Subcutaneous abdominal adipose tissue (tissue), 5 donors: ENCODE measurements at regions not wholly inside any gene's neighbourhood (a gene's known extent, or its start where the extent isn't known, plus 50 kb on each side); places are given as distances from the start of the nearest gene placed in this dataset.

Source experiments
- H3K27ac ChIP-seq: one replicate; pipeline ENCODE4 v1.7.0; 2013; ENCODE audit warnings: low read depth, mild to moderate bottlenecking, inconsistent platforms, low read length, moderate library complexity
- H3K27me3 ChIP-seq, 5 donors: one replicate each; pipeline ENCODE4 v1.7.0; 2013; ENCODE audit warnings: low read length in 5 of 5, inconsistent platforms in 1 of 5; ENCODE audit not compliant: control insufficient read depth in 5 of 5, insufficient read depth in 4 of 5
- H3K36me3 ChIP-seq, 5 donors: one replicate each; pipeline ENCODE4 v1.7.0; 2013; ENCODE audit warnings: low read length in 5 of 5; ENCODE audit not compliant: control insufficient read depth in 5 of 5, insufficient read depth in 5 of 5
- H3K4me1 ChIP-seq, 5 donors: one replicate each; pipeline ENCODE4 v1.7.0; 2013; ENCODE audit warnings: low read length in 5 of 5, mild to moderate bottlenecking in 3 of 5, moderate library complexity in 1 of 5; ENCODE audit not compliant: control insufficient read depth in 5 of 5, insufficient read depth in 5 of 5
- H3K4me3 ChIP-seq, 5 donors: one replicate each; pipeline ENCODE4 v1.7.0; 2013; ENCODE audit warnings: low read length in 5 of 5, low read depth in 1 of 5
- H3K9ac ChIP-seq, 5 donors: one replicate each; pipeline ENCODE4 v1.7.0; 2013; ENCODE audit warnings: low read length in 5 of 5, mild to moderate bottlenecking in 4 of 5, moderate library complexity in 3 of 5
- H3K9me3 ChIP-seq, 5 donors: one replicate each; pipeline ENCODE4 v1.7.0; 2013; ENCODE audit warnings: low read length in 5 of 5; ENCODE audit not compliant: control insufficient read depth in 5 of 5
- donor health status: healthy.
- donor health status: healthy.
- donor health status: healthy.
- donor health status: healthy.
- donor health status: healthy.

DNA sequence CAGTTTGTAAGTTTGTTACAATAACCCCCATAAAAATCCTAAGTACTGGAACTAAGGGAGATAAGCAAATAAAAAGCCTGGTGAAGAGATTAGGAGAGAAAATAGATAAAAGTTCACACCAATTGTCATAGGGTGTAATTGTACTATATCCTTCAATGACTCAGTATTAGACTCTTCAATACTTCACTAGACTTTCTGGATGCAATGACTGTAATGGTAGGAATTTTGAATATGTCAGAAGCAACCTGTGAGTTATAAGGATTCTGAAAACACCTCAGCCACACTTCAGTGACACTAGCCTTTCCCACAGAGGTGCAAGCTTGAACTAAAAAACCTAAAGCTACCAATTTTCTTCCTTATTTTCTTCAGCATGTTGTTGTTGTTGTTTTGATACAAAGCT, 147.9 kb downstream of the PTGER3 start:
- H3K4me3 ChIP-seq = no peak overlapping the region

DNA sequence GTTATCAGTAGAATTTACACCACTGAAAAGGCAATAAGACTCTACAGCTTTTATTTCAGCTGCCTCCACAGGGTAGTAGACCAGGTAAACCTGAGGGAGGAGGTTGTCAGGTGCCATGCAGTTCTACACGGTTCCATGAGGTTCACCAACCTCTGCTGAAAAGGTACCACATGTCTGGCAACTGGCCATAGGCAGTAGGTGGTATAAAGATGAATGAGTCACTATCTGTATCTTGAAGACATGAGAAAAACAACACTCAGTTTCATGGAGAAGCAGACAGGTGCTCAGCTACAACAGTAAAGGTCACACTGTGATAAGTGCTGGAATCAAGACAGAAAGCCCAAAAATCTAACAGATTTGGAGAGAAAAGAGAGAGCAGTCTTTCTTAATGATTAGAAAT, 145.4 kb downstream of the PTGER3 start:
- no peak overlapping the region for H3K4me3 ChIP-seq
- no peaks in the 10 kb centered on the region for H3K27me3 ChIP-seq
- H3K9me3 ChIP-seq = no peaks in the 10 kb centered on the region
- H3K27ac ChIP-seq = no peak overlapping the region
- H3K36me3 ChIP-seq = peaks cover 0 to 6% (median 0%) of the 10 kb centered on the region in 5 donors
- peaks cover 0 to 5% (median 0%) of the 10 kb centered on the region in 5 donors for H3K4me1 ChIP-seq
- no peak overlapping the region for H3K9ac ChIP-seq

More for the DNA sequence above, 147.9 kb downstream of the PTGER3 start:
- Histone ChIP-seq H3K27ac (no peak overlapping the region), H3K9ac (no peak overlapping the region), H3K4me1 (peaks cover 0 to 5% (median 3%) of the 10 kb centered on the region in 5 donors), H3K9me3 (no peaks in the 10 kb centered on the region), H3K36me3 (peaks cover 0 to 6% (median 0%) of the 10 kb centered on the region in 5 donors), H3K27me3 (no peaks in the 10 kb centered on the region)

DNA sequence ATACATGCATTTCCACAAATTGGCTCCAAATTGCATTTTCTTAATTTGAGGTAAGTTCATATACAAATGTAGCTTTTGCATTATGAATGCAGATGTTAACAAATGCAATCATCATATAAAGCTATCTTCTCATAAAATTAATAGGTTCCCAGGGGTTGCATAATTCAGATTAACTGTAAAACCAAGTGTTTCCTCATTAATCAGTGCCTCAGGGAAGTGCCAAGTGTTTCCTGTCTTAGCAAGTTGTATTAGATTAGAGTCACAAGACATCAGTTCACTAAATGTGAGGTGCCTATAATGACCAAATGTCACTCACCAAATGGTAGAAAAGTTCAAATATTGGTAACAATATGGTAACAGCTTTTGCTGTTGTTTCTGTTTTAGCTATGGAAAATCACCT, 140.8 kb downstream of the PTGER3 start:
- Histone ChIP-seq H3K9me3 (no peaks in the 10 kb centered on the region), H3K4me1 (no peaks in the 10 kb centered on the region), H3K27me3 (no peaks in the 10 kb centered on the region), H3K4me3 (no peak overlapping the region), H3K27ac (no peak overlapping the region), H3K9ac (no peak overlapping the region), H3K36me3 (no peaks in the 10 kb centered on the region)

DNA sequence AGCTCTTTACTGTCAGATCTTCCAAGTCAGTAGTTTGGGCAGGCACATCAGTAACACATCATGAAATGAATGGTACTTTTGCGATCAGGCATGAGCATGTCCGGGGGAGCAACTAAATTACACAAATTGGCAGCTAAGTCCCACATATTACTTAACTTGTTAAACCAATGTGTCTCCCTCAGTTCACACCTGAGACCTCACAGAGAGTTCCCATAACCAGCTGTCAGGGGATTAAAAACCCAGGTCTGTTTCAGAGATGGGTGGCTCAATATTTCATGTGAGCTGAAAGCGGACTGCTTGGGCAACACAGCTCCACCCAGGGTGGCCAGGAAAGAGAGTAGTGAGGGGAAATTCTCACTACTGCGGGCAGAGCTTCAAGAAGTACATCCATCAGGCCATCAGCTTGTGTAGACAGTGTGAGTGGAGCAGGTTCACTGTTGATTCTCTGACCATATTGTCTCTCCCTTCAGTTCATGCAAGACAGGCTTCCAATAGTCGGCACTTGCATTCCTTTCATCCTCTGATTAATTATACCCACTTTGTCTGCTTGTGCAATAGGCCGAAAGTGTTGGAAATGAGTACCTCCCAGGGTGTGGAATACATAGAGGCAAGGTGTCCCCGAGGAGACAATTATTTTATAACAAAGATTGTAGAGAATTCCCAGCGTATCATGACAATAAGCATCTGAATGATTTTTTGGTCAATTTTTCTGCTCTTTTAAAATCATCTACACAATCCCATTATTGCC, 139.9 kb downstream of the PTGER3 start:
- H3K4me3 ChIP-seq = no peak overlapping the region
- H3K27ac ChIP-seq = no peak overlapping the region
- no peaks in the 10 kb centered on the region for H3K36me3 ChIP-seq
- H3K4me1 ChIP-seq = no peaks in the 10 kb centered on the region
- H3K9me3 ChIP-seq = no peaks in the 10 kb centered on the region
- no peak overlapping the region for H3K9ac ChIP-seq
- no peaks in the 10 kb centered on the region for H3K27me3 ChIP-seq

DNA sequence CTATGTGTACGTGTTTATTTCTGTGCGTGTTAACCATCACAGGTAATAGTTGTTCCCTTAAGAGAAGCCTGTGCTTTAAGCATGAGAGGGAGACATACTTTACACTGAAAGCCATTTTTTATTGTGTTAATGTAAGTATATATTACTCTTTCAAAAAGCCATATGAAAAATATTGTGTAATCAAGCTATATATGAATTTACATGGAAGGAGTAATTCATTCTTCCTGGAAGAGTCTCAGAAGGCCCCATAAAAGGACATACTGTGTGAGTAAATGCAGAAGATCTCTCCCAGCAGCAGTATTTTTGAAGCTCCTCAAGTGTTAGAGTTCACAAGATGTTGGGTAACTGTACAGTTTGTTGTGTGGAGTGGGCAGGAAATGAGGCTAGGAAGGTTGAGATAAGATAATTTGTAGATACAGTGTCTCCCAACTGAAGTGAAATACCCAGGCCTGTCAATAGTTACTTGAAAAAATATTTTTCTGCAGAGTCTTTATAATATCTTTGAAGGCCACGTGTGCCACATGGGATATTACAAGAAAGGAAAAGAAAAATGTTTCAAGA, 138.3 kb downstream of the PTGER3 start:
- no peak overlapping the region for H3K9ac ChIP-seq
- no peaks in the 10 kb centered on the region for H3K9me3 ChIP-seq
- no peaks in the 10 kb centered on the region for H3K27me3 ChIP-seq
- no peak overlapping the region for H3K4me3 ChIP-seq
- H3K27ac ChIP-seq = no peak overlapping the region
- peaks cover 0 to 2% (median 0%) of the 10 kb centered on the region in 5 donors for H3K4me1 ChIP-seq
- no peaks in the 10 kb centered on the region for H3K36me3 ChIP-seq

DNA sequence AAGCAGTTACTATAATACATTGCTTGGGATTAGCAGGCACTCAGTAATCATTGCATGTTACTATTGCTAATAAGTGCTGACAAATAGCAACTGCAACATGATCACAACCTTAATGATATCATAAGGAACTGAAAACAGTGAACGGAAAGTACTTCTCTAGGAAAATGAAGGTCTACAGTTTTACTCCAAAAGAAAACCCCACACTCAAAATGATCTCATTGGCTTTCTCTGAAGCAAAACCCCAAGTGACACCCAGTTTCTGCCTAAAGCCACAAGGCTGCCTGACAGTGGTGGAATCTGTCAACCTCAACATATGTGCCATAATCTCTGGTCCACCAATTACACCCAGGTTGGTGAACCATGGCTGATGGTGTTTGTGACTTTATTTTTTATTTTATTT, 137.6 kb downstream of the PTGER3 start:
- H3K27ac ChIP-seq = no peak overlapping the region
- H3K36me3 ChIP-seq = no peaks in the 10 kb centered on the region
- no peak overlapping the region for H3K4me3 ChIP-seq
- no peaks in the 10 kb centered on the region for H3K9me3 ChIP-seq
- H3K9ac ChIP-seq = no peak overlapping the region
- no peaks in the 10 kb centered on the region for H3K27me3 ChIP-seq
- H3K4me1 ChIP-seq = peaks cover 0 to 9% (median 4%) of the 10 kb centered on the region in 5 donors

DNA sequence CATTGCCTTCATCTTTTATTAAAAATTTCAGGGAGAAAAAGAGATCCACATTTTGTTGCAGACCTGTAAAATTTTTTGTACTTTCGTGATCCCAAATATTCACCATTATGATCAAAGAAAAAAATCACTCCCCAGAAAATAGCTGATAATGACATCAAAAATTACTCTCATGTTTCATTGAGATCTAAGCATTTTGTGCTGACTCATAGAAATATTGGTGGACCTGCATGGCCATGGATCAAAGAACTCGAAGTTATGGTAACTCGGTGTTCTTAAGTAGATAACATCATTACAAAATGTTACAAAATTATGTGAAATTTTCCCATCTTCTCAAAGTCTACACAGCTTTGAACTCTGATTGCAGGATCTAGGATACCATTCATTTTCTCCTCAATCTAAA, 135.8 kb downstream of the PTGER3 start:
- Histone ChIP-seq H3K9ac (no peak overlapping the region), H3K27ac (no peak overlapping the region), H3K36me3 (no peaks in the 10 kb centered on the region), H3K4me3 (no peak overlapping the region), H3K27me3 (no peaks in the 10 kb centered on the region), H3K9me3 (no peaks in the 10 kb centered on the region), H3K4me1 (peaks cover 0 to 22% (median 9%) of the 10 kb centered on the region in 5 donors)

DNA sequence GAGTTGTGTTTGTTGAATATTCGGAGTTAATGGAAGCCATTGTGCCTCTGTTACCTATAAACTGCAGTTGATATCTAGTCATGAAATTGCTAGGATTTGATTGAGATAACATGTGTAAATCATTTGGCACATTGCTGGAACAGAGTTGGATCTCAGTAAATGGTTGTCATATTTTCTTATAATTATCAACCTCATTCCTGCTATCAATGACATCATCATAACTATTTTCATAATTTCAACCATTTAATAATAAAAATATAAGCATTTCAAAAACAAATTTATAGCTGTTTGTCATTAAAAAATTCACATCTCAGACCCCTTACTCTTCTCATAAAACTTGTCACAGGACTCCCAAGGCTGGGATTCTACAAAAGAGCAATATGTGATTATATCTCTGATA, 133.4 kb downstream of the PTGER3 start:
- H3K9ac ChIP-seq = peak overlapping the region in 1 of 5 donors; percentile 57

DNA sequence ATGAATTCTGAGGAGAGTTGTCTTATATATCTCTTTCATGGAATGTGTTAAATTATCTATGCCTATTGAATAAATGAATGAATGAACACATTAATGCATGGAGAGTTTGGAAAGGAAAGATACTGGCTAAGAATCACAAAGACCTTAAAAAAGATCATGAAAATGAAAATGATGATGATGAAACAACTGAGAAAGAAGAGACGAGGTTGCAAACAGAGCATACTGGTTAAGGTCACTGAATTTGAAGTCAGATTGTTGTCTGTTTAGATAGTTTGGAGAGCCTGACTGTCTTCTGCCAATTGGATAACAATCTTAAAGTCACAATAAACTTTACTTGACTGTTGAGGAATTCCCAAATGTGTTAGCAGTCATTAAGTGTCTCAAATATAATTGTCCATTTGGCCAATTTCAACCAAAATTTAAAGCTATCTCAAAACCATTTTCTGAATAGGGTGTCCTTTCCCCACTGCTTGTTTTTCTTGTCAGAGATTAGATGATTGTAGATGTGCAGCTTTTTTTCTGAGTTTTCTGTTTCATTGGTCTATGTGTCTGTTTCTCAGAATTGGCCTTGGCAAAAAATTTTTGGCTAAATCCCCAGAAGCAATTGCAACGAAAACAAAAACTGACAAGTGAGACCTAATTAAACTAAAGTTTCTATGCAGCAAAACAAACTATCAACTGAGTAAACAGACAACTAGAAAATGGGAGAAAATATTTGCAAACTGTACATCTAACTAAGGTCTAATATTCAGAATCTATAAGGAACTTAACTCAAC, 132.2 kb downstream of the PTGER3 start:
- Histone ChIP-seq H3K27me3 (no peaks in the 10 kb centered on the region), H3K4me3 (no peak overlapping the region), H3K36me3 (no peaks in the 10 kb centered on the region), H3K9ac (peak overlapping the region in 1 of 5 donors; percentile 13), H3K27ac (peak overlapping the region; percentile 58), H3K9me3 (no peaks in the 10 kb centered on the region), H3K4me1 (peaks cover 0 to 25% (median 9%) of the 10 kb centered on the region in 5 donors)

More for the DNA sequence above, 133.4 kb downstream of the PTGER3 start:
- Histone ChIP-seq H3K27me3 (no peaks in the 10 kb centered on the region), H3K4me1 (peaks cover 0 to 25% (median 9%) of the 10 kb centered on the region in 5 donors), H3K27ac (peak overlapping the region; percentile 58), H3K36me3 (no peaks in the 10 kb centered on the region), H3K4me3 (no peak overlapping the region), H3K9me3 (no peaks in the 10 kb centered on the region)

DNA sequence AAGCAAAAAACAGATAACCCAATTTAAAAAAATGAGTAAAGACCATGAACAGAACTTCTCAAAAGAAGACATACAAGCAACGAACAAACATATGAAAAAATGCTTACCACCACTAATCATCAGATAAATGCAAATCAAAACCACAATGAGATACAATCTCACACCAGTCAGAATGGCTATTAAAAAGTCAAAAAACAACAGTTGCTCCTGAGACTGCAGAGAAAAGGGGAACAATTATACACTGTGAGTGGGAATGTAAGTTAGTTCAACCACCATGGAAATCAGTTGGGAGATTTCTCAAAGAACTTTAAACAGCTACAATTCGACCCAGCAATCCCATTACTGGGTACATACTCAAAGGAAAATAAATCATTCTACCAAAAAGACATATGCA, 131.6 kb downstream of the PTGER3 start:
- Histone ChIP-seq H3K27me3 (no peaks in the 10 kb centered on the region), H3K36me3 (no peaks in the 10 kb centered on the region)

More for the DNA sequence above, 131.6 kb downstream of the PTGER3 start:
- Histone ChIP-seq H3K4me1 (peaks cover 0 to 25% (median 9%) of the 10 kb centered on the region in 5 donors), H3K9me3 (peaks cover 0 to 3% (median under 1%) of the 10 kb centered on the region in 5 donors), H3K27ac (no peak overlapping the region), H3K4me3 (no peak overlapping the region), H3K9ac (no peak overlapping the region)
